GM19438 (cell line): ENCODE measurements at regions not wholly inside any gene's neighbourhood (a gene's known extent, or its start where the extent isn't known, plus 50 kb on each side); places are given as distances from the start of the nearest gene placed in this dataset.
"Not testable (repeated sequence)": the region's sequence is repeated elsewhere in the genome, so short reads cannot be mapped to it uniquely, and the experiment has no call there.

Experiments used
- ATAC-seq: cut with Tn5 transposase; IDR thresholded peaks from one replicate; pipeline ENCODE4 v1.9.1; 2021; ENCODE audit warnings: low read depth; ENCODE audit not compliant: unreplicated experiment

- no peak for ATAC-seq
Measured at GRCh38 chr3:18086078-18086477, 339.1 kb downstream of the SATB1 start.

DNA sequence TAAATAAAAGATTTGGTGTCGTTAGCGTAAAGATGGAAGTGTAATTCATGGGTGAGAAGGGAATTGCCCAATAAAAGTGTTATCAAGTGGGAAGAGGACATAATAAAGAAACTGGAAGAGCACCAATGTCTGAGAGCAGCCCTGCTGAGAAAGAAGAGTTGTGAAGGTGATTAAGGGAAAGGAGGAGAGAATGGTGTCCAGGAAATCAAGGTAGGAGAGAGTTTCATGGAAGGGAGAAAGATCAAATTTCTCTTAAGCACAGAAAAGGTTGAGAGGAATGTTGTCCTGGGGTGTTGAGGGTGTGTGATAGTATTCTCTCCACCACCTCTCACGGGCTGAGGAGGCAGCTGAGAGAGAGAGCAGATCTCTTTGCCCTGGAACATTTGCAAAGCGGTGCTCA lies 339.7 kb downstream of the SATB1 start:
- no peak for ATAC-seq

DNA sequence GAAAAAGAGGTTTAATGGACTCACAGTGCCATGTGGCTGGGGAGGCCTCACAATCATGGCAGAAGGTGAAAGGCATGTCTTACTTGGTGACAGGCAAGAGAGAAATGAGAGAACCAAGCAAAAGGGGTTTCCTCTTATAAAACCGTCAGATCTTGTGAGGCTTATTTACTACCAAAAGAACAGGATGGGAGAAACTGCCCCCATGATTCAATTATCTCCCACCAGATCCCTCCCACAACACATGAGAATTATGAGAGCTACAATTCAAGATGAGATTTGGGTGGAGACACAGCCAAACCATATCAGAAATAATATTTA lies 340.8 kb upstream of the TBC1D5 start:
- ATAC-seq, result not testable (repeated sequence)

GRCh38 chr3:18082551-18083272 lies 340.3 kb upstream of the TBC1D5 start:
- ATAC-seq, result no peak

DNA sequence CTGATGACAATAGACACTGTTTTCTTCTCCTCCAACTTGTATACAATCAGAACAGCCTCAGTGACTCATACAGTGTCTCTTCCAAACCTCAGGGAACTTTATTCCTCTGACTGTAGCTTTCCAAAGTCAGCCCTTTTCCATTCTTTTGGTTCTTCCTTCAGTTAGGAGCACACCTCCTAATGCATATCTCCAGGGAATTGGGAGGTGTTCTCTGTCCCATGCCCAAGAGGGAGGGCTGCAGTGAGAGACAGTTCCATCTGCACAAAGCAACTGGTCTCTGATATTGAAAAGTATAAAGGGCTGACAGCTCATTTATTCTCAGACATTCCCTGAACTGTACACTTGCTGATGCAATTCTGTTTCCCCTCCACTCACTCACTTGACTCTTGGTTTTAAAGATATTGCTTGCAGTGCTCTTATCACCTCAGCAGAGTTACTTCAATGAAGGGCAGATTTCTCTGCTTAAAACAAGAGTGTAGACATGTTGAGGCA lies 337.8 kb upstream of the TBC1D5 start:
- ATAC-seq, result no peak

DNA sequence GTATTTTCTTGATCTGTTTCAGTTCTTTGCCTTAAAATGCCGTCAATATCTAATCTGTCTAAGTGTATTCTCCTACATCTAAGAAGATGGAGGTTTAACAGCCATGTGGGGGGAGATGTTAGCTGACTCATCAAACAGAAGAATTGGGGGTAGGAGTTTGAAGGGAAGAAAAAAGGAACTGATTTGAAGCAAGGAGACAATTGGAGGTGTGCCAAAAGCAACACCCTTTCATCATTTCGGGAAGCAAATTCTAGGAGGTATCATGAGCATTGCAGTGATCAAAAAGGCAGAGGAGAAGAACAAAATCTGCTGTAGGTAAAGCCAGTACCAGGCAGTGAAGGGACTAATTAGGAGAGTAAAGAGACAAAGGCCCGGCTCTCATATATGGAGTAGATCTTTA lies 337.3 kb upstream of the TBC1D5 start:
- no peak for ATAC-seq

GRCh38 chr3:18079062-18079461 lies 336.6 kb upstream of the TBC1D5 start:
- ATAC-seq, result no peak

DNA sequence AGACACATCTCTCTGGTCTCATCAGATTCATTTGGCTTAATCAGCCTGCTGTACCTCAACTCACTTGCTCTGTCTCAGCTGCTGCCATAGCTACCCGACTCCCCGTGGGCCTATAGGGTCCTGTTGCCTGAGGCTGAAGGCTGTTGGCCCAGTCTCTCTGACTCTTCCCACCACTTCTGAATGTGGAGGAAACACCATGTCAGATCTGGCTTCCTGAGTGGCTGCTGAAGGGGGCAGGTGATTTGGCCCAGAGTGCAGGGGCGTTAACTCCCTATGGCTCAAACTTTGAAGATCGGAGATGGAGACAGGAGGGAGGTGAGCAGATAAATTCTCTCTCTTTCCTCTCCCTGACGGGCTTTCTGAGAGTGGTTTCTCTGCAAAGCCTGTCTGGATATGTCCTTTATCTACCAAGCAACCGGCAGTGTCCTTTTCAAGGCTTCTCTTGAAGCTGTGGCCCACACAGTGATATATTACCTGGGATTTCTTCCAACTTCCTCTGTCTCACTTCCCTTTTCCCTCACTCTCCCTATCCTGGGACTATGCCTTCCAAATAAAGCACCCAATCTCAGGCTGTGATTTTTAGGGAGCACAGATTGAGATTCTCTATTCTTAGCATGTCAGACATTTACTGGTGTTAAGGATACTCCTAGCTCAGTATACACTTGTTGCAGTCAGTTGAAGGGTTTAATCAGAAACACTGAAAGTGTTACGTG lies 334.9 kb upstream of the TBC1D5 start:
- ATAC-seq, result no peak

DNA sequence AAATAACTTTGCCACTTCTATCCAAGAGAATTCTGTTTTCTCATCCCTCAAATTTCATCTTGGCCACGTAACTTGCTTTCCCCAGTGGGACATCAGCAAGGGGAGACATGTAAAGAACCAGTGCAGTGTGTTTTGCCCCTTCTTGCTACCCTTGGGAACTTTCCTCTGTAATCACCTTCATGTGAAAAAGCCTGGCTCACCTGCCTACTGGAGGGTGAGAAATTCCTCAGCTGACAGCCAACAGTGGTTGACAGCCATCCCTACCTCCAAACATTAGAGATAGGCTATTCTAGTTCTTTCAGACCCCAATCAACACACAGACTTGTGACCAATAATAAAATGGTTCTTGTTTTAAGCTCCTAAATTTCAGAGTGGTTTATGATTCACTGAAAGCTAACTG lies 333.9 kb upstream of the TBC1D5 start:
- ATAC-seq, result no peak

GRCh38 chr3:18075799-18076198 lies 333.4 kb upstream of the TBC1D5 start:
- no peak for ATAC-seq

DNA sequence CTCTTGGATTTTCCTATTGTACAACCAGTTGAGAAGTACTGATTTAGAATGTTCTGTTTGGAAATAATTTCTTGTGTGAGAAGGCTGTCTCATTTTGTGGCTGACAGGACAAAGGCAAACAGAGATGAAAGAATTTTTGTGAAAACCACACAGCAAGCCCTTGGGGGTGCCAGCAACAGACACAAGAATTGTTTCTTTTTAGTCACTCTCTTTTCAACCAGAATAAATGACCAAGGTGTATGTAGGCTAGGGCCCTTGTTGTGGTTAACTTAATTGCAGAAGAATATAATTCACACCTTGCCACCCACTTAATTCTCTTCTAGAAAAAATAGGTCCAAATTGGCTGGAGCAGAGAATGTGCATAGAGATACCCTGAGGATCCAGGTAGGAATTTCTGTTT lies 329.4 kb upstream of the TBC1D5 start:
- no peak for ATAC-seq

- no peak for ATAC-seq
Measured at GRCh38 chr3:18070944-18071343, 328.5 kb upstream of the TBC1D5 start.

DNA sequence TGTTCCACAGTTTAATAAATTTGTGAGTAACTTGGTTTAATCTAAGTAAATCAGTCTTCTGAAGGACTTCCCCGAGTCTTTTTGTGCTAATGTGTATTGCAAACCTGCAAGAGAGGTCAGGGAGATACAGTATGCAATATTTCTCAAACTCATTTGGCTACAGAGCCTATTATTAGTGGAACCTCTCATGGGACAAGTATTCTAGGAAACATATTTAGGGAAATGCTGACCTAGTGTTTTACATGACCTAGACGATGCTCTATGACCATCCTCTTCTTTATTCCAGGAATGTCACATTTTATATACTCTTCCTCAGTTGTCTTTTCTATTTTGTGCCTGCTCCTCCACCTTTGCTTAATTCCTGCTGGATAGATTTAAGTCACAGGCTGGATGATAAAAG lies 327.8 kb upstream of the TBC1D5 start:
- no peak for ATAC-seq

DNA sequence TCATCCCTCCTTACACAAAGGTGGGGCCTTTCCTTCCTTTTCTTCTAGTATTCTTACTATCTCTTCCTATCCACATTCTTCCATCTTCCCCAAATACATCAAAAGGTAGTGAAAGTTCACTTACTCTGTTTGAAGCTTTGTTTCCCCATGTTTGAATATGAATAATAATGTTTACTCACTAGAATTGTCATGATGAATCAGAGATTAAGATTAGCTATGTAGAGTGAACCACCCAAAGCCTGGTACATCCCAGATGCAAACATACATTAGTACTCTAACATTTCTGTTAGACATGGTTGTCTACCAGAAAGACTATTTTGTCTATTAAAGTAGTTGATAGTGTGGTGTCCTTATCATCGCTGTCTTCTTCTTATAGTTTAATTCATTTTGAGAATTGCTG lies 327.1 kb upstream of the TBC1D5 start:
- no peak for ATAC-seq

DNA sequence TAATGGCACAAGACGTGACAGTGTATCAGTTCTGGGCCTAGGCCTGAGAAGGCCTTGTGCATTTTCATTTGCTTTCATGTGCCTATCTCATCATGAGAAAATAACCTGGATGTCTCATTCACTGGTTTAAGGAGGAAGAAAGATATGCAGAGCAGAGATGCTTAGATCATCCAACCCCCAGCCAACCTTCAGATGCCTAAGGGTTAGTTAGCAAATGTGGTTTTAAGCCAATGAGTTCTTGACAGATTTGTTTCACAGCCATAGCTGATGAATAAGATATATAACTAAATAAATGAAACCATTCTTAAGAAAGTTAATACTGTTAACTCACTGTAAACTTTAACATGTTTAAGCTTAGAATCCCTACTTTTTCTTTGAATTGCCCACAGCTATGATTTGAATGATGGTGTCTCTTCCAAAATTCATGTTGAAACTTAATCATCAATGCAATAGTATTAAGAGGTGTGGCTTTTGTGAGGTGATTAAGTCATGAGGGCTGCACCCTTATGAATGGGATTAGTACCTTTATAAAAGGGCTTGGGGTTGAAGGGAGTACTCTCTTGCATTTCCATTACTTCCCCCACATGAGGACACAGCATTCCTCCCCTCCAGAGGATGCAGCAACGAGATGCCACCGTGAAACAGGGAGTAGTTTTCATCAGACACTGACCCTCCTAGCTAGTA lies 324.6 kb upstream of the TBC1D5 start:
- ATAC-seq, result no peak

DNA sequence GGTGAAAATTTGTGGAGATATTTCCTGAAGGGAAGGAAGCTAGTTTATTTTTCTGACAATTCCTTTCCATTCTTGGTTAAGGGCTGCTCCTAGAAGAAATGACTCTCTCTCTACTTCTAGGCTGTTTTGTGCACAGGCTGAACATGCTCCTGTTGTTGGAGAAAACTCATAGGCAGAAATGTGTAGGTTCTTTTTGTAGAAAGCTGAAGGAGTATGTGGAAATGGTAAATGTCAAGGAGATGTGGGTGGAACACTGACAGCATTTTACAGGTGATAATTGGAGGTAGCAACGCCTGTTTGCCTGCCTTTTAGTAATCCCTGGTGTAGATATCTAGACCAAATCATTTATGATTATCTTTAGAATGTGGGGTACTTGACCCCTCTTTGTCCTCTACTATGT lies 322.2 kb upstream of the TBC1D5 start:
- ATAC-seq, result no peak

DNA sequence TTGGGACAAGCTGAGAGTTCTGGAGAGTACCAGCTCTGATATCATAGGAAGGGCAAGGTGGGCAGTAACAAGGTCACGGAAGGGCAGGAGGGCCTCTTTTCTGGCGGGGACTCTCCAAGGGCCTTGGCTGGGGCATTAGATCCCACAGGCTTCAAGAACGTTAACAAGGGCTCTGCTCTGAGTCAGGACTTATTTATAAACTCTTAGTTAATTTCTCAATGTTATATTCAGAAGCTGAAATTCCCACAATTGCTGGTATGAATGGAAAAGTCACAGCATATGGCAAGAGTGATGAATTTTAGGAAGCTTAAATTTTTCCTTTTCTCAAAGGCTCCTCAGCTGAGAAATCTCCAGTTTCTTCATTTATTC lies 320.2 kb upstream of the TBC1D5 start:
- no peak for ATAC-seq

- no peak for ATAC-seq
Measured at GRCh38 chr3:18061737-18062656, 319.6 kb upstream of the TBC1D5 start.

- no peak for ATAC-seq
Measured at GRCh38 chr3:18058666-18059065, 316.2 kb upstream of the TBC1D5 start.

- no peak for ATAC-seq
Measured at GRCh38 chr3:18057471-18058091, 315.1 kb upstream of the TBC1D5 start.
